ENCODE measurements at regions not wholly inside any gene's neighbourhood (a gene's known extent, or its start where the extent isn't known, plus 50 kb on each side); places are given as distances from the start of the nearest gene placed in this dataset.
"Not testable (repeated sequence)": the region's sequence is repeated elsewhere in the genome, so short reads cannot be mapped to it uniquely, and the experiment has no call there.

- no peak for DNase-seq
Measured at GRCh38 chr12:131425112-131426075, 285.5 kb upstream of the SFSWAP start.

GRCh38 chr12:131428091-131428685 lies 282.7 kb upstream of the SFSWAP start:
- no peak for DNase-seq

GRCh38 chr12:131429221-131429620 lies 281.7 kb upstream of the SFSWAP start:
- not testable (repeated sequence) for DNase-seq

- not testable (repeated sequence) for DNase-seq
Measured at GRCh38 chr12:131429697-131430096, 281.2 kb upstream of the SFSWAP start.

- DNase-seq, result no peak
Measured at GRCh38 chr12:131430158-131430742, 280.6 kb upstream of the SFSWAP start.

- DNase-seq, result not testable (repeated sequence)
Measured at GRCh38 chr12:131431126-131431655, 279.7 kb upstream of the SFSWAP start.

- DNase-seq, result no peak
Measured at GRCh38 chr12:131432532-131433260, 278.2 kb upstream of the SFSWAP start.

- DNase-seq, result no peak
Measured at GRCh38 chr12:131434208-131435125, 276.4 kb upstream of the SFSWAP start.

GRCh38 chr12:131436922-131437705 lies 273.8 kb upstream of the SFSWAP start:
- no peak for DNase-seq

- DNase-seq, result no peak
Measured at GRCh38 chr12:131437706-131438492, 273.0 kb upstream of the SFSWAP start.

- DNase-seq, result not testable (repeated sequence)
Measured at GRCh38 chr12:131438493-131438835, 272.4 kb upstream of the SFSWAP start.

GRCh38 chr12:131438881-131439280 lies 272.0 kb upstream of the SFSWAP start:
- DNase-seq, result no peak

- DNase-seq, result not testable (repeated sequence)
Measured at GRCh38 chr12:131439752-131440151, 271.1 kb upstream of the SFSWAP start.

GRCh38 chr12:131440209-131441059 lies 270.5 kb upstream of the SFSWAP start:
- DNase-seq, result not testable (repeated sequence)

GRCh38 chr12:131441060-131441396 lies 269.9 kb upstream of the SFSWAP start:
- no peak for DNase-seq

- DNase-seq, result no peak
Measured at GRCh38 chr12:131441638-131442336, 269.1 kb upstream of the SFSWAP start.

- no peak for DNase-seq
Measured at GRCh38 chr12:131442337-131442918, 268.5 kb upstream of the SFSWAP start.

Data from CD4-positive, alpha-beta T cell treated with Interleukin-6 for 4 hours (primary cell).